Left lung (tissue), 4 donors: ENCODE measurements at regions not wholly inside any gene's neighbourhood (a gene's known extent, or its start where the extent isn't known, plus 50 kb on each side); places are given as distances from the start of the nearest gene placed in this dataset.

ENCODE experiments used
- ATAC-seq: fragments of 200-7000 bp; cut with Tn5 transposase; one replicate; pipeline ENCODE4 v1.9.1; 2020; ENCODE audit warnings: moderate library complexity
- DNase-seq, 4 donors: peaks; one replicate each; pipeline ENCODE4 v3.0.0-alpha.2; 2013 to 2020
- H3K27ac ChIP-seq, 2 donors: fragments of 200-600 bp; sonication (generic) in 1 of 2; one replicate each; pipeline versions ENCODE4 v1.5.0 to v1.8.0; 2020 to 2021
- H3K27me3 ChIP-seq, 2 donors: fragments of 200-600 bp; sonication (generic) in 1 of 2; one replicate each; pipeline versions ENCODE4 v1.5.0 to v1.8.0; 2020 to 2021
- H3K36me3 ChIP-seq, 2 donors: fragments of 200-600 bp; sonication (generic) in 1 of 2; one replicate each; pipeline versions ENCODE4 v1.5.0 to v1.8.0; 2020 to 2021
- H3K4me1 ChIP-seq, 2 donors: fragments of 200-600 bp; one replicate each; pipeline ENCODE4 v1.8.0; 2021
- H3K4me3 ChIP-seq, 2 donors: fragments of 200-600 bp; sonication (generic) in 1 of 2; one replicate each; pipeline versions ENCODE4 v1.5.0 to v1.8.0; 2020 to 2021; ENCODE audit warnings: mild to moderate bottlenecking in 1 of 2
- H3K9me3 ChIP-seq, 2 donors: fragments of 200-600 bp; sonication (generic) in 1 of 2; one replicate each; pipeline versions ENCODE4 v1.5.0 to v1.8.0; 2020 to 2021
- intact Hi-C, 2 donors: fragments of 100-400 bp; cut with DNase I; formaldehyde crosslinking; loops; one replicate each; pipeline versions ENCODE4 v1.11.2 to v1.14.2; 2022
- TF ChIP-seq, protein P1 (sequence below), 2 donors: fragments of 200-600 bp; sonication (generic) in 1 of 2; IDR thresholded peaks; one replicate each; pipeline versions ENCODE4 v1.5.0 to v1.8.0; 2021; ENCODE audit warnings: antibody characterized with exemption in 2 of 2
- donor health status: DM: no; HTN: yes; CAD: no.
- donor health status: DM: no; HTN: no; CAD: no.

DNA sequence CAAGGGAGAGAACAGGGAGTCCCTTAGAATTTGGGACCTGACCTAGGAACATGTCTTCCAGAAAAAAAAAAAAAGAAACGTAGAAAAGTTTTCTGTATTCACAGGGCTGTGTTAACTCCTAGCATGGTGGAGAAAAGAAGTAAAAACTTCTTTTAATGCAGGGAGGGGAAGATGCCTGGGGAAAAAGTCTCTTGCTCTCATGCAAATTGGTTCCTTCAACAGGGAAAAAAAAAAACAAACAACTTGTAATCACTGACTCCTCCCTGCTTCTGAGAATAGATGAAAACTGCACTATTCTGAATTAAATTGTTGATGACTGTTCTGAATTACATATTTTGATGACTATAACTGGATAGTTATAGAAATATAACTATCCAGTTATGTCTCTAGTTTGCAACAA is 933.2 kb downstream of the TRIB2 start:
- intact Hi-C loops: no loop called here
- DNase-seq: no peak
- H3K4me1 ChIP-seq: no peaks in the 10 kb centered on the region
- peaks cover 0 to 23% of the 10 kb centered on the region in 2 donors for H3K9me3 ChIP-seq
- TF ChIP-seq, protein P1, sequence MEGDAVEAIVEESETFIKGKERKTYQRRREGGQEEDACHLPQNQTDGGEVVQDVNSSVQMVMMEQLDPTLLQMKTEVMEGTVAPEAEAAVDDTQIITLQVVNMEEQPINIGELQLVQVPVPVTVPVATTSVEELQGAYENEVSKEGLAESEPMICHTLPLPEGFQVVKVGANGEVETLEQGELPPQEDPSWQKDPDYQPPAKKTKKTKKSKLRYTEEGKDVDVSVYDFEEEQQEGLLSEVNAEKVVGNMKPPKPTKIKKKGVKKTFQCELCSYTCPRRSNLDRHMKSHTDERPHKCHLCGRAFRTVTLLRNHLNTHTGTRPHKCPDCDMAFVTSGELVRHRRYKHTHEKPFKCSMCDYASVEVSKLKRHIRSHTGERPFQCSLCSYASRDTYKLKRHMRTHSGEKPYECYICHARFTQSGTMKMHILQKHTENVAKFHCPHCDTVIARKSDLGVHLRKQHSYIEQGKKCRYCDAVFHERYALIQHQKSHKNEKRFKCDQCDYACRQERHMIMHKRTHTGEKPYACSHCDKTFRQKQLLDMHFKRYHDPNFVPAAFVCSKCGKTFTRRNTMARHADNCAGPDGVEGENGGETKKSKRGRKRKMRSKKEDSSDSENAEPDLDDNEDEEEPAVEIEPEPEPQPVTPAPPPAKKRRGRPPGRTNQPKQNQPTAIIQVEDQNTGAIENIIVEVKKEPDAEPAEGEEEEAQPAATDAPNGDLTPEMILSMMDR (IDR thresholded peaks at IDR 0.05): no peak
- no peak for ATAC-seq
- H3K4me3 ChIP-seq: no peak overlapping the region
- no peaks in the 10 kb centered on the region for H3K27me3 ChIP-seq
- H3K36me3 ChIP-seq: no peaks in the 10 kb centered on the region
- H3K27ac ChIP-seq: no peak overlapping the region

DNA sequence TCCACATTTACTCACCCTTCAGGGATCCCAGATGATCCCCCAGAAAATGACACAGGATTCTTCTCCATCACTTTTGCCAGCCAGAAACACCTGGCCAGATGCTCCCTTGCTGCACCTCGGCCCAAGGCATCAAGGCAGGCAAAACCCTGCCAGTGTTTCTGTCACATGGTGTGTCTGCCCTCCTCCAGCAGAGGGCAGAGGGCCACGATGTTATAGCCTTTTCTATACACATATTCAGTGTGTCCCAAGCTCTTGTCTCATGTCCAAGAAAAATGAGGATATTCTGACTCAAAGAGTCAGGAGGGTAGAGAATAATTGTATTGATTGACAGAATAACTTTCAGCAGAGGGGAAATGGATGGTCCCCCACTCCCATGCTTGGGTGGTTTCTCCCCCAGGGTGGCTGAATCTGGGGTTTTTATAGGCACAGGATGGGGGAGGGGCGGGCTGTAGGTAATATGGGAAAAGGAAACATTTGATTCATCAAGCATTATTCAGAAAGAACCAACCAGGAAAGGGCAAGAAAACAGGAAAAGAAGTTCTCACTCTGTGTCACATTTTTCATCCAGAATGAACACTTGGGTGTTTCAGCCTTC is 933.9 kb downstream of the TRIB2 start:
- Histone ChIP-seq H3K27me3 (no peaks in the 10 kb centered on the region), H3K27ac (no peak overlapping the region), H3K36me3 (no peaks in the 10 kb centered on the region), H3K4me3 (no peak overlapping the region), H3K9me3 (peaks cover 0 to 15% of the 10 kb centered on the region in 2 donors), H3K4me1 (no peaks in the 10 kb centered on the region)
- DNase-seq (no peak), ATAC-seq (no peak)
- TF ChIP-seq, protein P1 (IDR thresholded peaks at IDR 0.05): no peak
- intact Hi-C loops: no loop called here

DNA sequence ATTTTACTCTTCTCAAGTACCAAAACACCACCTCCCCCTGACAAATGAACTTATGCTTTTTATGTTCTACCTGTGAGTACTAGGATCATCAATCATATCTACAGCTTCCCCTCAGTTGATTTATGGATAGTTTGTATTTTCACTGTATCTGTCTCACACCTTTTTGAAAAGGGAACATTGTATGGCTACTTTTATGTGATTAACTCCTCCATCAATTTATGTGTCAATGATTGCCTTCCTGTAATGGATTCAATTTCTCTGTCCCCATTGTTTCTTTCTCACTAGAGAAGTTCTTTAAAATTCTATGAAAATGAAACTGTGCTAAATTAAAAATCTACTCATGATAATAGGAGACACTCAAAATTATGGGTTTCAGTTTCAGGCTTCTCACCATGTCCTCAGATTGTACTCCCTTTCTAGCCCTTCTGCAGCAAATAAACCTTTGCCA is 935.0 kb downstream of the TRIB2 start:
- Histone ChIP-seq H3K27ac (no peak overlapping the region), H3K4me3 (no peak overlapping the region), H3K4me1 (no peaks in the 10 kb centered on the region), H3K27me3 (no peaks in the 10 kb centered on the region), H3K9me3 (peaks cover 0 to 15% of the 10 kb centered on the region in 2 donors), H3K36me3 (no peaks in the 10 kb centered on the region)
- no peak for ATAC-seq
- TF ChIP-seq, protein P1 (IDR thresholded peaks at IDR 0.05): no peak
- no peak for DNase-seq
- intact Hi-C loops: no loop called here

DNA sequence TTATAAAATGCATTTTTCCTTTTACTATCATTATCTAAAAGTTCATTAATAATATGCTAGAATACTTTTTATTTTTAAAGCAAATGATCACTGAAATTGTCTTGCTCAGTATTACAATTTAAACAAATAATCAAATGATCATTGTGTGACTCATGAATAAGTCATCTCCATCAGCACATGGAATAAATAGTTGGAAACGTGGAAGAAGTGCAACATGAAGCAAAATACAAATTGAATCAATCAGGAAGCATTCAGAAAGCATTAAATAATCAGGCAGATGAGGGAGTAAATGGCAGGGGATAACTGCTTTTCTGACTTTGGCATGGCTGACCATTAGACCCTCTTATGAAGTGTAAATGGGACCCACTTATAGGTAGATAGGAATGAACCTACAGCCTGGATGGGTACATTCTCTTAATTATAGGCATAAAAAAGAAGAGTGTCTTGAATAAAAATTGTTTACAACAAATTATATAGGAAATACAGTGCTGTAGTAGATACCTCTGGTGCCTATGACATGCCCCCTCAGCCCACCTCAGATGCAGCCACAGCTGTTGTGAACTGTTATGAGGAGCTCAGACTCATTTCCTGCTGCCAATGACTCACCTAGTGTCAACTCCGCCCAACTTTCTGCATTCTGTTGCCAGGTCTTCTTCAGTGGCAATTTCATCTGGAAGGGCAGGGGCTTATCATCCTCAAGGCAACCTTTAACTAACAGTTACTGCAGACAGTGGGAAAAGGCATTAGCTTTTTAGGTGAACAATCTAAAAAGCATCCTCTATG is 936.0 kb downstream of the TRIB2 start:
- DNase-seq: no peak
- Histone ChIP-seq H3K4me1 (no peaks in the 10 kb centered on the region), H3K27ac (no peak overlapping the region), H3K27me3 (no peaks in the 10 kb centered on the region), H3K9me3 (peaks cover 0 to 15% of the 10 kb centered on the region in 2 donors), H3K36me3 (no peaks in the 10 kb centered on the region), H3K4me3 (no peak overlapping the region)
- TF ChIP-seq, protein P1 (IDR thresholded peaks at IDR 0.05): no peak
- intact Hi-C loops: no loop called here
- ATAC-seq: no peak

DNA sequence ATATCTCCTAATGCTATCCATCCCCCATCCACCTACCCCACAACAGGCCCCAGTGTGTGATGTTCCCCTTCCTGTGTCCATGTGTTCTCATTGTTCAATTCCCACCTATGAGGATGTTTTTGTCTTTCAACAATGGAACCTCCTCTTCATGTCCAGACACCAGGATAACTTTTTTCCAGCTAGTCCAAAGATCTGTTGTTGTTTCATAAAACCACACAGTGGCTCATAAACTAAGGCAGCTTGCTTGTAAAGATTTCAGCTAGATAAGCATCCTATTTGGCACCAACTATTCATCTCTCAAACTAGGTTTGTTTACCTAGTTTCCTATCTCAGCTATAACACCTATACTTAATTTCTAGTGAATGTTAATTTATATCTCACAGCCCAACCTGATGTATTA is 937.7 kb downstream of the TRIB2 start:
- no peaks in the 10 kb centered on the region for H3K27me3 ChIP-seq
- H3K36me3 ChIP-seq: no peaks in the 10 kb centered on the region
- intact Hi-C loops: no loop called here
- TF ChIP-seq, protein P1 (IDR thresholded peaks at IDR 0.05): no peak
- no peak overlapping the region for H3K4me3 ChIP-seq
- ATAC-seq (no peak), DNase-seq (no peak)
- peaks cover 0 to 15% of the 10 kb centered on the region in 2 donors for H3K9me3 ChIP-seq
- no peak overlapping the region for H3K27ac ChIP-seq
- no peaks in the 10 kb centered on the region for H3K4me1 ChIP-seq
